DND-41 (cell line): ENCODE measurements at regions not wholly inside any gene's neighbourhood (a gene's known extent, or its start where the extent isn't known, plus 50 kb on each side); places are given as distances from the start of the nearest gene placed in this dataset.

ENCODE experiments used
- EZH2 ChIP-seq: IDR thresholded peaks from 3 replicates; pipeline ENCODE4 v1.6.1; 2012; ENCODE audit warnings: borderline replicate concordance, low read depth, mild to moderate bottlenecking, moderate library complexity, low read length, inconsistent platforms; ENCODE audit not compliant: severe bottlenecking
- TF ChIP-seq, protein P1 (sequence below): IDR thresholded peaks from 2 replicates; pipeline ENCODE4 v1.5.1; 2012; ENCODE audit warnings: borderline replicate concordance, low read length, moderate library complexity, mild to moderate bottlenecking; ENCODE audit not compliant: poor library complexity, severe bottlenecking; ENCODE audit errors: extremely low read depth

GRCh38 chr4:27474691-27475090 is 614.0 kb downstream of the STIM2 start:
- TF ChIP-seq, protein P1, sequence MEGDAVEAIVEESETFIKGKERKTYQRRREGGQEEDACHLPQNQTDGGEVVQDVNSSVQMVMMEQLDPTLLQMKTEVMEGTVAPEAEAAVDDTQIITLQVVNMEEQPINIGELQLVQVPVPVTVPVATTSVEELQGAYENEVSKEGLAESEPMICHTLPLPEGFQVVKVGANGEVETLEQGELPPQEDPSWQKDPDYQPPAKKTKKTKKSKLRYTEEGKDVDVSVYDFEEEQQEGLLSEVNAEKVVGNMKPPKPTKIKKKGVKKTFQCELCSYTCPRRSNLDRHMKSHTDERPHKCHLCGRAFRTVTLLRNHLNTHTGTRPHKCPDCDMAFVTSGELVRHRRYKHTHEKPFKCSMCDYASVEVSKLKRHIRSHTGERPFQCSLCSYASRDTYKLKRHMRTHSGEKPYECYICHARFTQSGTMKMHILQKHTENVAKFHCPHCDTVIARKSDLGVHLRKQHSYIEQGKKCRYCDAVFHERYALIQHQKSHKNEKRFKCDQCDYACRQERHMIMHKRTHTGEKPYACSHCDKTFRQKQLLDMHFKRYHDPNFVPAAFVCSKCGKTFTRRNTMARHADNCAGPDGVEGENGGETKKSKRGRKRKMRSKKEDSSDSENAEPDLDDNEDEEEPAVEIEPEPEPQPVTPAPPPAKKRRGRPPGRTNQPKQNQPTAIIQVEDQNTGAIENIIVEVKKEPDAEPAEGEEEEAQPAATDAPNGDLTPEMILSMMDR, result no peak
- TF ChIP-seq EZH2, result no peak
